ENCODE measurements at regions not wholly inside any gene's neighbourhood (a gene's known extent, or its start where the extent isn't known, plus 50 kb on each side); places are given as distances from the start of the nearest gene placed in this dataset.

DNA sequence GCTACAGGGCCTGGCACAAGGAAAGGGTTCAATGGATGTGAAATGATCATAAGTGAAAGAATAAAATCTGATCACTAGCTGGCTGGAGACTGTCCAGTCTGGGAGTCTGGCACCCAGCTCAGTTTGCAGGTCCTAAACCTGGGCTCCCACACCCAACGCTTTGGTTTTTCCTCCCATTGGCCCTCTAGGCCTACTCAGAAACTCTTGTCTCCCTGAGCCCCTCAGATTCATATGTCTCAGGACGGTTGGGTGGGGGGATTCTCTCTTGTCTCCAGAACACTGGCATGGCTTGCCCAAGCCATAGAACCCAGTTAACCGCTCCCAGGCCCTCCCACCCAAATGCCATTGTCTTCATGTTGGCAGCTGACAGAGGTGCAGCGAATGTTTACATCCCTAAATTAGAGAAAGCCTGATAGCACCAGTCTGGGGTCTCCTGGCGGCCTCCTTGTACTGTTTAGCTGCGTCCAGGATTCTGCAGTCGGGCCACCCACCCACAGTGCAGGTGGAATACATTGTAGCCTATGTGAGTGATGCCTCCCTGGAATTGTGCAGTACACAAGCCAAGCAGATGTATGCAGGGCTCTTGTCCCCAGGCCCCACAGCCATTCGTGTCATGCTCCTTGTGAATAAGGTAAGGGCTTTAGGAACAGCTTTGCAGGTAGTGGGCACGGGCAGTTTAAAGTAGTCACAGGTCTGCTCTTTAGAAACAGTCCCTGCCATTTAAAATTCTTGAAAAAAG is 266.3 kb downstream of the XXYLT1 start:
- no peaks in the 10 kb centered on the region for H3K36me3 ChIP-seq (ENCODE audit: control insufficient read depth, insufficient read depth, low read length)
- no peak overlapping the region for H2BK5ac ChIP-seq (ENCODE audit: low read depth, low read length, poor library complexity, severe bottlenecking)
- H3K79me1 ChIP-seq (ENCODE audit: low read depth in 1 of 2, low read length in 2 of 2): no peaks in the 10 kb centered on the region
- H3K4ac ChIP-seq (ENCODE audit: low read depth, low read length): no peak overlapping the region
- H3K4me2 ChIP-seq (ENCODE audit: low read depth, low read length): no peak overlapping the region
- H3K14ac ChIP-seq (replicated peaks; ENCODE audit: low read depth, low read length): no peak overlapping the region
- no peak overlapping the region for H2BK20ac ChIP-seq (ENCODE audit: low read depth, low read length)
- ChIA-PET POLR2A (ENCODE audit: unreplicated experiment) (no interaction called here), CTCF (interaction anchor here (0.6 kb wide), 1 partner anchor 39 kb away, joined by 3 read pairs; no protein-coding TSS in a partner anchor)
- ATAC-seq (ENCODE audit: low read depth): no peak
- H3K56ac ChIP-seq (ENCODE audit: extremely low read depth, insufficient read depth, low read length): no peak overlapping the region
- no peak overlapping the region for H3K18ac ChIP-seq (ENCODE audit: low read depth, low read length)
- no CpG with 5 or more reads among the region's 9 CpGs for WGBS, 2 experiments (ENCODE audit: extremely low coverage in 2 of 2, insufficient read length in 1 of 2)
- no peak overlapping the region for H2AK5ac ChIP-seq (ENCODE audit: low read depth, low read length)
- H4K20me1 ChIP-seq (ENCODE audit: insufficient read depth, low read length): no peaks in the 10 kb centered on the region
- no peak overlapping the region for H2BK15ac ChIP-seq (ENCODE audit: low read depth, low read length)
- dilution Hi-C loops (cut with HindIII; ENCODE audit: low sequenced_read_pairs, unreplicated experiment) (no loop called here), in situ Hi-C loops (cut with MboI; ENCODE audit: low sequenced_read_pairs) (no loop called here), intact Hi-C loops (cut with micrococcal nuclease) (loop anchor here (5.0 kb wide), 2 partner anchors 258 to 317 kb away; partner anchors contain the start of gene FAM43A)
- H2AK9ac ChIP-seq (replicated peaks; ENCODE audit: low read depth, low read length, poor library complexity): no peak overlapping the region
- H3K23ac ChIP-seq (ENCODE audit: low read depth, low read length): no peak overlapping the region
- BruUV-seq (replicated peaks): no TSS peak
- no peak overlapping the region for H4K5ac ChIP-seq (ENCODE audit: low read depth, low read length)
- no peak for DNase-seq
- no peak overlapping the region for H2AFZ ChIP-seq (replicated peaks; ENCODE audit: low read length, poor library complexity)
- no peaks in the 10 kb centered on the region for H3K9me3 ChIP-seq (ENCODE audit: control insufficient read depth, insufficient read depth, low read length)
- TF ChIP-seq RAD21 (IDR thresholded peaks at IDR 0.05; ENCODE audit: low read length): no peak
- TF ChIP-seq RFX5 (IDR thresholded peaks at IDR 0.05; ENCODE audit: low read depth, low read length): no peak
- TF ChIP-seq, protein P1, sequence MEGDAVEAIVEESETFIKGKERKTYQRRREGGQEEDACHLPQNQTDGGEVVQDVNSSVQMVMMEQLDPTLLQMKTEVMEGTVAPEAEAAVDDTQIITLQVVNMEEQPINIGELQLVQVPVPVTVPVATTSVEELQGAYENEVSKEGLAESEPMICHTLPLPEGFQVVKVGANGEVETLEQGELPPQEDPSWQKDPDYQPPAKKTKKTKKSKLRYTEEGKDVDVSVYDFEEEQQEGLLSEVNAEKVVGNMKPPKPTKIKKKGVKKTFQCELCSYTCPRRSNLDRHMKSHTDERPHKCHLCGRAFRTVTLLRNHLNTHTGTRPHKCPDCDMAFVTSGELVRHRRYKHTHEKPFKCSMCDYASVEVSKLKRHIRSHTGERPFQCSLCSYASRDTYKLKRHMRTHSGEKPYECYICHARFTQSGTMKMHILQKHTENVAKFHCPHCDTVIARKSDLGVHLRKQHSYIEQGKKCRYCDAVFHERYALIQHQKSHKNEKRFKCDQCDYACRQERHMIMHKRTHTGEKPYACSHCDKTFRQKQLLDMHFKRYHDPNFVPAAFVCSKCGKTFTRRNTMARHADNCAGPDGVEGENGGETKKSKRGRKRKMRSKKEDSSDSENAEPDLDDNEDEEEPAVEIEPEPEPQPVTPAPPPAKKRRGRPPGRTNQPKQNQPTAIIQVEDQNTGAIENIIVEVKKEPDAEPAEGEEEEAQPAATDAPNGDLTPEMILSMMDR (conservative IDR thresholded peaks at IDR 0.05; ENCODE audit: low read depth, low read length): no peak
- H3K4me1 ChIP-seq (ENCODE audit: control insufficient read depth, insufficient read depth, low read length): peaks cover 6% of the 10 kb centered on the region; the same call in 1 of the 2 replicates
- no peak overlapping the region for H3K9ac ChIP-seq (ENCODE audit: low read depth, low read length)
- H3K4me3 ChIP-seq (ENCODE audit: insufficient read depth, low read depth, low read length): no peak overlapping the region
- peaks cover 80% of the 10 kb centered on the region for H3K27me3 ChIP-seq (ENCODE audit: control insufficient read depth, insufficient read depth, low read length)
- no peak overlapping the region for H2BK120ac ChIP-seq (ENCODE audit: low read depth, low read length)
- H4K91ac ChIP-seq (ENCODE audit: insufficient read depth, low read depth, low read length): no peak overlapping the region
- no peak overlapping the region for H3K27ac ChIP-seq (ENCODE audit: insufficient read depth, low read length)
- no peaks in the 10 kb centered on the region for H3K9me1 ChIP-seq (ENCODE audit: insufficient read depth, low read length)
- H4K8ac ChIP-seq (ENCODE audit: low read depth in 2 of 2, low read length in 2 of 2): no peak overlapping the region

Measured in IMR-90 (cell line).